Epithelial cell of esophagus (primary cell): ENCODE measurements at regions not wholly inside any gene's neighbourhood (a gene's known extent, or its start where the extent isn't known, plus 50 kb on each side); places are given as distances from the start of the nearest gene placed in this dataset.

ENCODE experiments used
- DNase-seq: peaks from one replicate; pipeline ENCODE4 v3.0.0; 2010; ENCODE audit warnings: low read depth
- H3K4me3 ChIP-seq: 2 replicates; pipeline ENCODE4 v1.5.1; 2011; ENCODE audit warnings: mild to moderate bottlenecking, low read length, control low read depth
- CTCF ChIP-seq: IDR thresholded peaks from 2 replicates; pipeline ENCODE4 v1.5.1; 2011; ENCODE audit warnings: low read depth, mild to moderate bottlenecking, low read length, control low read depth, inconsistent platforms; ENCODE audit not compliant: insufficient read depth; ENCODE audit errors: missing control alignments

DNA sequence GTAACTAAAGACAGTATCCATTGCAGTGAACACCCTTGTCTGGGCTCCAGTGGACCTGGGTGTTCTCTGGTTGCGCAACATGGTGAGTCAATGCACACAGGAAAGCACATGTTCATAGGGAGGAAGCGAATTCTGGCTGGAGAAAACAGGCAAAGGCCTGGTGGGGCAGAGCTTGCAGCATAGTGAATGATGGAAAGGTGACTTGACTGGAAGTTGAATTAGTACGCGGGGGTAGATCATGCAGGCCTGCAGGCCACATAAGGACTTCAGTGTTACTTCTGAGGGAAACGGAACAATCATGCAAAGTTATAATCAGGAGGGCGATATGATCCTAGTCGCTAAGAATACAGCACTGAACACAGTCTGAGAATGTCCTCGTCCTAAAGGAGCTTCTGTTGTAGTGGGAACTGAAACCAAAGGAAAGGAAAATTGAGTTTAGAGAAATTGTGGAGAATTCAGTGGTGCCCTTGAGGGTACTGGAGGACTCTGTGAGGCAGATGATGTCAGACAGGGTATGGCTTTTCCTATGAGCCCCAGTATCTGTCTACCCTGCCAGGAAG lies 71.9 kb upstream of the RANBP3L start:
- peak; percentile 98 for DNase-seq
- TF ChIP-seq CTCF = no peak
- H3K4me3 ChIP-seq = no peak overlapping the region

GRCh38 chr5:36374266-36374862 lies 72.7 kb upstream of the RANBP3L start:
- no peak overlapping the region for H3K4me3 ChIP-seq
- no peak for TF ChIP-seq CTCF
- peak; percentile 16 for DNase-seq

GRCh38 chr5:36377192-36377591 lies 75.5 kb upstream of the RANBP3L start:
- TF ChIP-seq CTCF = no peak
- DNase-seq = no peak
- H3K4me3 ChIP-seq = no peak overlapping the region

DNA sequence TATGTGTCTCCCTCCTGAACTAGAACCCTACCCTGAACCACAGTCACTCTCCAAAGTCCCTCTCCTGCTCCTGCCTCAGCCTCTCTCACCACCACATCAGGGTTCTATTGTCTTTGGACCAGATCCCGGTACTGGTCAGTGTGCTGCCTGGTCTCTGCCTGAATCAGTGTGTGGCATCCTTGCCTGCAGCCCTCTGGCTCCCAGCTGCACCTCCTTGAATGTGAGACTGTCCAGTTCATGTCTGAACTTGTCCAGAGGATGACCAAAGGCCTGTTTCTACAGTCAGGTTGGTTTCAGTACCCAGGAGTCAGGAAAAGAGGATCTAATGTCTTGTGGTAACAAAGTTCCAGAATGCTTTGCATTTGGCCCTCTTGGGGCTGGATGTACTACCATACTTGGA lies 76.8 kb upstream of the RANBP3L start:
- peak; percentile 62 for DNase-seq
- no peak overlapping the region for H3K4me3 ChIP-seq
- no peak for TF ChIP-seq CTCF

- no peak overlapping the region for H3K4me3 ChIP-seq
- no peak for DNase-seq
- no peak for TF ChIP-seq CTCF
These were observed 81.2 kb upstream of the RANBP3L start for GRCh38 chr5:36382890-36383289.

DNA sequence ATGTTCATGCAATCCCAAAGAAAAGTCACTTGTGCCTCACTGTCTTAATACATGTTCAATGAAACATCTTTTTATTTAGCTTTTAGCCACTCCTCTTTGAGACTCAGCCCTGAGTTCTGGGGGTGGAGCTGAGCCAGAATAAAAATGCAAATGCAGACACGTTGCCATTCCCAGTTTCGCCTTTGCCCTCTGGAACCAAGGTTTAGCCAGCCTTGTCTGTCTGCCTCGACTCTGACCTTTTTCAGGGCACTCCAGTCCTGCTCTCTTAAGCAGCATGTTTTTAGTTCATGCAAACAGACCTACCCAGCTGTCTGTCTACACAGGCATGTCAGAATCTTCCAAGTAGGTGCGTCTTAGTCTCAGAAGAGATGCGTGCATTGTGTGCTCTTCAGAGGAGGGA lies 82.2 kb upstream of the RANBP3L start:
- TF ChIP-seq CTCF = no peak
- DNase-seq = no peak
- H3K4me3 ChIP-seq = no peak overlapping the region

GRCh38 chr5:36384845-36385244 lies 83.1 kb upstream of the RANBP3L start:
- no peak overlapping the region for H3K4me3 ChIP-seq
- TF ChIP-seq CTCF = no peak
- DNase-seq = no peak
